ENCODE measurements at regions not wholly inside any gene's neighbourhood (a gene's known extent, or its start where the extent isn't known, plus 50 kb on each side); places are given as distances from the start of the nearest gene placed in this dataset.
"Not testable (repeated sequence)": the region's sequence is repeated elsewhere in the genome, so short reads cannot be mapped to it uniquely, and the experiment has no call there.

GRCh38 chr16:85240982-85241924 is 129.0 kb upstream of the CIBAR2 start:
- Mint-ChIP-seq H3K4me1 (ENCODE audit: low read depth) (peaks cover 29% of the 10 kb centered on the region), H3K27ac (ENCODE audit: unreplicated experiment) (no peak overlapping the region), H3K4me3 (ENCODE audit: unreplicated experiment) (no peak overlapping the region), H3K27me3 (ENCODE audit: low read depth) (peaks cover 3% of the 10 kb centered on the region), H3K9me3 (ENCODE audit: low read depth) (no peaks in the 10 kb centered on the region), H3K36me3 (ENCODE audit: low read depth) (no peaks in the 10 kb centered on the region)
- no peak for TF ChIP-seq CTCF (IDR thresholded peaks at IDR 0.05)
- DNase-seq (ENCODE audit: low spot score), result no peak

- peaks cover 5% of the 10 kb centered on the region for H3K27me3 Mint-ChIP-seq (ENCODE audit: low read depth)
- no peak overlapping the region for H3K4me3 Mint-ChIP-seq (ENCODE audit: unreplicated experiment)
- H3K36me3 Mint-ChIP-seq (ENCODE audit: low read depth), result no peaks in the 10 kb centered on the region
- no peaks in the 10 kb centered on the region for H3K9me3 Mint-ChIP-seq (ENCODE audit: low read depth)
- peaks cover 26% of the 10 kb centered on the region for H3K4me1 Mint-ChIP-seq (ENCODE audit: low read depth)
- no peak for DNase-seq (ENCODE audit: low spot score)
- H3K27ac Mint-ChIP-seq (ENCODE audit: unreplicated experiment), result no peak overlapping the region
- TF ChIP-seq CTCF (IDR thresholded peaks at IDR 0.05), result no peak
Observed at GRCh38 chr16:85242140-85242539, 129.9 kb upstream of the CIBAR2 start.

- Mint-ChIP-seq H3K9me3 (ENCODE audit: low read depth) (no peaks in the 10 kb centered on the region), H3K4me1 (ENCODE audit: low read depth) (peaks cover 18% of the 10 kb centered on the region), H3K27me3 (ENCODE audit: low read depth) (peaks cover 7% of the 10 kb centered on the region), H3K27ac (ENCODE audit: unreplicated experiment) (no peak overlapping the region), H3K4me3 (ENCODE audit: unreplicated experiment) (no peak overlapping the region), H3K36me3 (ENCODE audit: low read depth) (no peaks in the 10 kb centered on the region)
- no peak for DNase-seq (ENCODE audit: low spot score)
- no peak for TF ChIP-seq CTCF (IDR thresholded peaks at IDR 0.05)
Observed at GRCh38 chr16:85243308-85243707, 131.0 kb upstream of the CIBAR2 start.

- not testable (repeated sequence) for H3K27ac Mint-ChIP-seq (ENCODE audit: unreplicated experiment); DNase-seq (ENCODE audit: low spot score); H3K9me3 Mint-ChIP-seq (ENCODE audit: low read depth); H3K36me3 Mint-ChIP-seq (ENCODE audit: low read depth); H3K27me3 Mint-ChIP-seq (ENCODE audit: low read depth); H3K4me3 Mint-ChIP-seq (ENCODE audit: unreplicated experiment)
- H3K4me1 Mint-ChIP-seq (ENCODE audit: low read depth), result peaks cover 13% of the 10 kb centered on the region
Observed at GRCh38 chr16:85244452-85244851, 132.2 kb upstream of the CIBAR2 start.

- H3K27me3 Mint-ChIP-seq (ENCODE audit: low read depth), result peaks cover 9% of the 10 kb centered on the region
- no peak for DNase-seq (ENCODE audit: low spot score)
- no peaks in the 10 kb centered on the region for H3K36me3 Mint-ChIP-seq (ENCODE audit: low read depth)
- no peak overlapping the region for H3K4me3 Mint-ChIP-seq (ENCODE audit: unreplicated experiment)
- peaks cover 10% of the 10 kb centered on the region for H3K4me1 Mint-ChIP-seq (ENCODE audit: low read depth)
- peak; percentile 86 for TF ChIP-seq CTCF (IDR thresholded peaks at IDR 0.05)
- no peaks in the 10 kb centered on the region for H3K9me3 Mint-ChIP-seq (ENCODE audit: low read depth)
- H3K27ac Mint-ChIP-seq (ENCODE audit: unreplicated experiment), result no peak overlapping the region
Observed at GRCh38 chr16:85245307-85246172, 133.3 kb upstream of the CIBAR2 start.

Measured in chondrocyte (in vitro differentiated cells).